ENCODE measurements at regions not wholly inside any gene's neighbourhood (a gene's known extent, or its start where the extent isn't known, plus 50 kb on each side); places are given as distances from the start of the nearest gene placed in this dataset.

DNA sequence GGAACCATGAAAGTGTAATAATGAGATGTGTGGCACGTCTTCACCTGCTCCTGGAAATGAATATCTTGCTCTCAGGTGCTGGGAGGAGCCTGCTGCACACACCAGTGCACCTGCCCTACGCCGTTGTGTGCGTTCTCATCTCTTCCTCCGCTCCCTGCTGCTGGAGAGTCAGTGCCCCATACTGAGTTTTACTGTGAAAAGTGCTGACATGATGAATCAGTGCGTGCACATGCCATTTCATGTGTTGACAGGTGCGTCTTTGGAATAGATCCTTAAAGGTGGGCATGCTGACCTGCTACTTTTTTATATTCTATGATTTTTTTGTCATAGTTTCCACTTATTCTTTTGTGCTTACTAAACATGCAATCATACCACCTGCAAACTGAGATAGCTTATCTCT, 1015.8 kb downstream of the BRD1 start:
- no peak for DNase-seq (ENCODE audit: low read depth)

DNA sequence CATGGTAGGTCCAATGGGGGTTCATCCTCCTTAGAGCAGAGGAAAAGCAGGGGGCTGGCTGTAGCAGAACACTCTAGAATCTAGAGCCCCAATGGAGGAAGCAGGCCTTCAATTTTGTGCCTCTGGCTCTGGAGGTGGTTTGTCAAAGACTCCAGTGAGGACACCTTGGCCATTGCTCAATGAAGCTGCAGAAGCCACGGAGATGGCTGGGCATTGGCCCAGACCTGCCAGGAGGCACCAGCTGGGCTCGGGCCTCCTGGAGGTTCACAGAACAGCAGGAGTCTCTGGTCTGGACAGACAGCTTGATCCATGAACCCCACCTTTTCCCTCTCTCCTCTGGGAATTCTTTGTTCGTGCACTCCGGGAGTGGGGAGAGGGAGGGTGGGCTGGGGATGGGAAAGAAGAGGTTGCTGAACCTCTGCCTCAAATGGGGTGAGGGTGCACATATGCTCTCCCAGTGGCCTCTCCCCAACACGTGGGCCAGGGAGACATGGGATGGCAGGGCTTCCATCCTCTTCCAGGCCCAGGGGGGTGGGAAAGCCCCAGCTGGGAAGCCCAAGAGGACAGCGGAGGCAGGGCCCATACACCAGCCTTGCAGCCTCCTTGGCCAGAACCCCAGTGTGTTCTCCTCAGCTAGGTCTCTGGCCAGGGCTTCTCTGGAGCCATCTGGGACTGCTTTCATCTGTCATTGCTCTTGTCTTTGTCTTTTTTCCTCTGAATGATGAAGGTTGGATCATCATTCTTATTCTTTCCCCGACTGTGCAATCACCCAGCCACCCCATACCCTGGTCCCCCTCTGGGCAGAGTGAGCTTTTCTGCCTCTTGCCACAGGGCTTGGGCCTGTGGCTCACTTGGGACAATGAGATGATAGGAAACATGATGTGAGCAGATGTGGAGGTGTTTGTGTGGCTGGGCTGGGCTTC, 1019.4 kb downstream of the BRD1 start:
- DNase-seq (ENCODE audit: low read depth), result no peak

DNA sequence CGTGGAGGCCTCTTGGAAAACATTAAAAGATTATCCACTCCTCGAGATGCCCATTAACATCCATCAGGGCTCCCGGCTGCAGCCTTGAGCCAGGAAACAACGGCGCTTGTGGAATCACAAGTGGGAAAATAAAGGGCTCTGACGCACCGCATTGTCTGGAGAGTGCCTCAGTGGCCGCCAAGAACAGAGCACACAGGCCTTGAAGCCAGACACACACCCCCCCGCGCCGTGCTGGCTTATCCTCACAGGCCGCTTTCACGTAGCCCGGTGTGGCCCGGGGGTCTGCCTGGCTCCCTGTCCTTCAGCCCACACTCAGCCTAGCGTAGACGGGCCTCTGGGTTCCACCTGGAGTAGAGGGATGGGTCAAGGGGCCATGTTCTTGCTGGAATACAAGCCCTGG, 1020.5 kb downstream of the BRD1 start:
- DNase-seq (ENCODE audit: low read depth), result no peak

DNA sequence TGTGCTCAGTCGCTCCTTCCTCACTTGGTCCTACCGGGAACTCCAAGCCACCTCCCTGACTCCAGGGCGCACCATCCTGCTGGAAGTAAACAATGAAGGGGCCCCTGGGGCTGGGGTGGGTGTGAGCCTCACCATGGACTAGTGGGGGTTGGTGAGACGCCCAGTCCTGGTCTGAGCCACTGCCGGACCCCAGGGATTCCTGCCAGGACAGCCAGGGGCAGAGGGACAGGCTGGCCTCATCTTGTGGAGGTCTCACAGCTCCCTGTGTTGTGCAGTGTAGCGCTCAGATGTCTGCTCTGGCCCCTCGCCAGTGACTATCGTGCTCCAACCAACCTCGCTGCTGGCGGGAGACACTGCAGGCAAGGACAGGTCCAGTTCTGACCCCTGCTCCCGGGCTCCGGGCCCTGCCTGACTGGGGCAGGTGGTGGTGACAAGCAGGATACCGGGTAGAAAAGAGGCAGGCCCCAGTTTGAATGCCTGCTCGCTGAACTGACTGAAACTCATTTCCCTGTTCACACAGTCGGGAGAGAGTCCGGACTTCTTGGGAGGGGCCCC, 1021.4 kb downstream of the BRD1 start:
- no peak for DNase-seq (ENCODE audit: low read depth)

DNA sequence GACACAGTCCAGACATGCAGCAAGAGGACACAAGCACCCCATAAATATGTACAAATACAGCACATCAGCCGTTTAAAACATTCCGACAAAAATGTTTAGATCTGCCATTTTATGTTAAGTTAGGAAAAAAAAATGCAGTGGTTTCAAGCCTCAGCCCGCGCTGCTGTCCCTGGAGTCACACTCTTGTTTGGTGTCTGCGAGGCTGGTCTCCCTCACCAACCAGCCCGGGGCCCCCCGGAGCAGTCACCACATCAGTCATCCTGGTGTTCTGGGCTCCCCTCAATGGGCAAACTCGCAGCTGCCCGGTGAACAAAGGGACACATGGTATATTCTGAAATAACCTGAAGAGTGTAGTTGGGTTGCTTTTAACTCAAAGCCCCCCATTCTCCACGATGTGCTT, 1022.2 kb downstream of the BRD1 start:
- no peak for DNase-seq (ENCODE audit: low read depth)

DNA sequence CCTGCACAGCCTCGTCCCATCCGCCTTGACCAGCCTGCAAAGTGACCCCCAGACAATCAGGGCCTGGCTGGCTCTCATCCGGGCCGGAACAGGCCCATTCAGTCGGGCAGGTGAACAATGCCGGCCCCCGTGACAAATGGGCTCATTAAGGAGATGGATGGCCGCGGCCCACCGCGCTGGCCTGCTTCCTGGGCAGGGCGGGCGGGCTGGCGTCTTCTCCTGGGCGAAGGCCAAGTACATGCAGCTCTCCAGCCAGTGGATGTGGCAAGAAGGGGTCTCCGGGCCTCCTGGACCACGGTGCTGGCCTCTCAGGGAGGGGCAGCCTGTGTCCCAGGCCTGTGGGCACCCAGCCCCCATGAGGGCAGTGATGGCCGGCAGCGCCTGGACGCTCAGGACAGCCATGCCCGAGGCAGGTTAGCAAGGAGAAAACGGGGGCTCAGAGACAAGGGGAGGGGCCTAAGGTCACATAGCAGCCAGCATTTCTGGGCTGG, 1022.8 kb downstream of the BRD1 start:
- no peak for DNase-seq (ENCODE audit: low read depth)

DNA sequence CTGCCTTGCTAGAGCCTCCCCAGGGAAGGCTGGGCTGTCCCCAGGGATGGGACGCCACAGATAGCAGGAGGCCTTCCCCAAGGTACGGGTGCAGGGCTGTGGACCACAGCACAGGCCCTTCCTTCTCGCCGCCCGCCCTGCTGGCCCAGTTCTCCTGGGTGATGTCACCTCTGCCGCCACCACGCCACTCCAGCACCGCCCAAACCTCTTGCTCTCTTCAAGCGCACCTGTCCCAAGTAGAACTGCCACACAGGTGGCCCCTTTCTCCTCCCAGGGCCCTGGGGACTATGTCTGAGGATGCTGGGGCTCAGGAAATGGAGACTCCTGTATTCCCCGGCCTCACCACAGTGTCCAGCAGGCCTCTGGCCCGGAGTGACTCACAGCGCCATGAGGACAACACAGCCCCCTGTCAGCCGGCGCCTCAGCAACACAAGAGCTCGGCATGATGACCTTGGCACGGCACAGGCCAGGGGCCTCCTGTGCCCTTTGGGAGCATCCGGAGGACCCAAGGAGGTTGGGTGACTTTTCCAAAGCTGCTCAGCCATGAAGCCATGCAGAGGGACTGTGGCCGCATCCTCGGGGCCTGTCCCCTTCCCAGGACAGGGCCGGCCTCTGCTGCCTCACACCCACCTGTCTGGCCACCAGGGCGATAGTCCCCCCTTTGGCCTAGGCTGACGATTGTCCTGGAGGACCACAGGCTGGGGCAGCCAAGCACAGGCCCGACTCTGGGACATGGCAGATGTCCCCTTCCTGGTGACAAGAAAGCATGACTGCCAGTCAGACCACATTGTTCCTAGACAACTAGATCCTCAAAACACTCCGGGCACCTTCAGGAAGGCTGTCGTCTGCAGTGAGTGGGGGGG, 1023.5 kb downstream of the BRD1 start:
- no peak for DNase-seq (ENCODE audit: low read depth)

DNA sequence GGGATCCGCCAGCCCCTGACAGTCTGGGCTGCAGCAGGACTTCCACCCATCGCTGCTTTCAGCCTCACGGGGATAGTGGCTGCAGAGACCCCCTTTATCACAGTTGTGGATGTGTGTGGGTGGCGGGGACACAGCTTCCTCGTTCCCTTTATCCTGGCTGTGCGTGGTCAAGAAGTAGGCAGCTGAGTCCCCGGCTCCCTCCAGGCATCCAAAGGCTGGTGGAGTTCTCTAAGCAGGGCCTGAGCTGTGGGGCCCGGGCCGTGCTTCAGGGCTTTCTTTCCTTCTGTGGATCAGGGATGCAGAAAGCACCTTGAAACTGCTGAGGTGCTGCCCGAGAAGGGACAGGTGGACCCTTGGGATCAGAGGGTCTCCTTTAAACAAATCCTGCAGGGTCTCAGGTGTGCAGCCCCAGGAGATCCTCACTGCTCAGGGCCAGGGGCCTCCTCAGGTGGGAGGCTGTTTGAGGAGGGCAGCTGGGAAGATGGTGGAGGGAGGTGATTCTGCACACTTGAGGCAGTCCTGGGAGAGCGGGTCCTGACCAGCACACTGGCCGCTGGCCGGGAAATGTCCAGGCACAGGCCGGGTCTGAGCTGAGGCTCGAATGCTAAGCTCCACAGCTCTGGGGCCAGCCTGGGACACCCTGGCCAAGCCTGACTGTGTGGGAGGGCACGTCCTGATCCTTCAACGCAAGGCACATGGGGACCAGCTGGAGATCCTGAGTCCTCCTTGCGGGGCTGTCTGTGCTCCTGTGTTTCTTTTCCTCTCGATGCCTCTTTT, 1024.3 kb downstream of the BRD1 start:
- no peak for DNase-seq (ENCODE audit: low read depth)

DNA sequence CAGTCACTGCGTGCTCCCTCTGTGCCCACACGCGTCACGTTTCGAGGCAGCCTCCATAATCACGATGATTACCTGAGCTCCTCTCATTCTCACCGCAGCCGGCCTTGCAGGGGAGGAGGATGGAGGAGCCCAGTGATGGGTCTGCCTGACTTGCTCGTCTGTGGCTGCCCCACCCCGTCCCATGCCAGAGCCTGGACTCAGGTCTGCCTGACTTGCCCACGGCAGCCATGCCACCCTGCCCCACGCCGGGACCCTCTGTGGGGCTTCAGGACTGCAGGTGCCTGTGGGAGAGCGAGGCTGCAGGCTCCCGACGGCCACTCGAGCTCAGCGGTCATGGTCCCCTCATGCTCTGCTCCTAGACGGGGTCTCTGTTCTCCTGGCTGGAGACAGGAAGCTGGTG, 1025.1 kb downstream of the BRD1 start:
- no peak for DNase-seq (ENCODE audit: low read depth)

DNA sequence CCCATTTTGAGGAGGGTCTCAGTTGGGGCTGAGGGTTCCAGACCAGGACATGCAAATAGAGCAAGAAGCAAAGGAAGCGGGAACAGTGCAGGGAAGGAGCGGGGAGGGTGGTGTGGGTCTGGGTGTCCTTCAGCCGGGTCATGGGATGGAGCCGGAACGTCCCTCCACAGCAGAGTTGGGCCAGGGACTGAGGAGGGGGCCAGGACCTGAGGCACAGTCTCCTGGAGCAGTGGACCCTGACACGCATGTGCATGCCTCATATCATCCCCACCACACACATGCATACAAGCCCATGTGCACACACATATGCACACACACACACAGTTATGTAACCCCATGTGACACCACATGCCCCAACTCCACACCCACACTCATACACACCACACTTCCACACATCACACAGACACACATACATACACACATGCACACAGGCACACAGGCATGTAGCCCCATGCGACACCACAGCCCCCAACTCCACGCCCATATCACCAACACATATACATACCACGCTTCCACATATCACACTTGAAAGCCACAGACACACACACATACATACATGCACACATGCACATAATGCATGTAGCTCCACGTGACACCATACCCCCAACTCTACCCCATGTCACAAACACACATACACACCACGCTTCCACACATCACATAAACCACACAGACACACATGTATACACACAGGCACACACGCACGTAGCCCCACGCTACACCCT, 1026.6 kb downstream of the BRD1 start:
- no peak for DNase-seq (ENCODE audit: low read depth)

DNA sequence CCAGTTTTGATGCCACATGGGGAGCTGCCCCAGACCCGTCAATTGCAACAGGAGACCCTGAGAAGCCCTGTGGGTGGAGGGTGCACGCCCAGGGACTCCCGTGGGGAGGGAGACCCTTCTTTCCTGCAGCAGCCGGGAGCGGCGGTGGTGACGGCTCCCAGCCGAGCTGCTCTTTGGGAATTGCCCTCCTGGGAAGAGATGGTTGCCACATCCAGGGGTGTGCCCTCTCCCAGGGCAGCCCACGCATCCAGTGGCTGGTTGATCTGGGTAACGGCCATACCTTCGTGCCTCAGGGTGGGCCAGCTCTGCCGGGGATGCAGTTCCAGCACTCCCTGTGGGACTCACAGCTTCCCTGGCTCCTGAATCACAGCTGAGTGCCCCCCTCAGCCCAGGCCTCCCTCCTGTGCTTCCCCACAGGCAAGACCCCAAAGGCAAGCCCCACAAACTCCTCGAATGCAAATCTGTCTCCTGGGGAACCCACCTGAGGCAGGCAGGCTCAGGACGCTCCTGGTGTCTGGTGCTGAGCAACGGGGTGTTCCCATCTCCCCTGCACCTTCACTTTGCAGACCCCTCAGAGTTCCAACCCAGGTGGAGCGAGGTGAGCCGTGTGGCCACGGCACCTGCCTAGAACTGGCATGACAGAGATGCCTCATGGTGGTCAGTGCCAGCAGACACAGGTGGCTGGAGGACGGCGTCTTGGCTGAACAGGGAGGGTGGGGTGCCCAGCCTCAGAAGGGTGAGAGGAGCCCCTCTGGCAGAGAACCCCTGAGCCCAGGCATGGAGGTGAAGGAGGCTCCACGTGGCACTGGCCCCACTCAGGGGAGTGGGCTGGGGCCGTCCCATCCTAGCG, 1027.4 kb downstream of the BRD1 start:
- no peak for DNase-seq (ENCODE audit: low read depth)

DNA sequence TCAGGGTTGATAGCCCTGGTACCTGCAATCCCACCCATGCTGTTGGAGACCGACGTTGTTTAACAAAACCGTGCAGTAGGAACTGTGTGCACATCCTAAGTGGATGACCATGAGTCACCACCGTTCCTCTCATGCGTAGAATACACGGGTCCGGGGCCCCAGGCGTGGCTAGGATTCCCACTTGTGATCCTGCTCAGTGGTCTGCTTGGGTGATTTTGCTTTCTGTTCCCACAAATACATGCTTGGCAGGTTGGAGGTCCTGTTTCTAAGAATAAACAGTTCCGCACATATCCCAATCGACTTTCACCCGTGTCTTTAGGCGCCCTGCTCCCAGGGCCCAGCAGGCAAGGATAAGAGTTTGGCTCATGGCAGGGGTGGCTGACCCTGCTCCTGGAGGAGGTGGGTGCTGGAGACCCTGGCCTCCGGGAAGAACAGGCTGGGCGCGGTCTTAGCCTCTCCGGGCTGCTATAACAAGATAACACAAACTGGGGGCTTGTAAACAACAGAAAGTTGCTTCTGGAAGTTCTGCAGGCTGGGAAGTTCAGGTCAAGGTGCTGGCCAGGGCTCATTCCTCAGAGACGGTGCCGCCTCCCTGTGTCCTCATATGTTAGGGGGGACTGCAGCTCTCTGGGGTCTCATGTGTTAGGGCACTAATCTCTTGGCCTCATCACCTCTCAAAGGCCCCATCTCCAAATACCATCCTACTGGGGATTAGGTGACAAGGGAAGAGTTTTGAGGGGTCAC, 1028.3 kb downstream of the BRD1 start:
- no peak for DNase-seq (ENCODE audit: low read depth)

DNA sequence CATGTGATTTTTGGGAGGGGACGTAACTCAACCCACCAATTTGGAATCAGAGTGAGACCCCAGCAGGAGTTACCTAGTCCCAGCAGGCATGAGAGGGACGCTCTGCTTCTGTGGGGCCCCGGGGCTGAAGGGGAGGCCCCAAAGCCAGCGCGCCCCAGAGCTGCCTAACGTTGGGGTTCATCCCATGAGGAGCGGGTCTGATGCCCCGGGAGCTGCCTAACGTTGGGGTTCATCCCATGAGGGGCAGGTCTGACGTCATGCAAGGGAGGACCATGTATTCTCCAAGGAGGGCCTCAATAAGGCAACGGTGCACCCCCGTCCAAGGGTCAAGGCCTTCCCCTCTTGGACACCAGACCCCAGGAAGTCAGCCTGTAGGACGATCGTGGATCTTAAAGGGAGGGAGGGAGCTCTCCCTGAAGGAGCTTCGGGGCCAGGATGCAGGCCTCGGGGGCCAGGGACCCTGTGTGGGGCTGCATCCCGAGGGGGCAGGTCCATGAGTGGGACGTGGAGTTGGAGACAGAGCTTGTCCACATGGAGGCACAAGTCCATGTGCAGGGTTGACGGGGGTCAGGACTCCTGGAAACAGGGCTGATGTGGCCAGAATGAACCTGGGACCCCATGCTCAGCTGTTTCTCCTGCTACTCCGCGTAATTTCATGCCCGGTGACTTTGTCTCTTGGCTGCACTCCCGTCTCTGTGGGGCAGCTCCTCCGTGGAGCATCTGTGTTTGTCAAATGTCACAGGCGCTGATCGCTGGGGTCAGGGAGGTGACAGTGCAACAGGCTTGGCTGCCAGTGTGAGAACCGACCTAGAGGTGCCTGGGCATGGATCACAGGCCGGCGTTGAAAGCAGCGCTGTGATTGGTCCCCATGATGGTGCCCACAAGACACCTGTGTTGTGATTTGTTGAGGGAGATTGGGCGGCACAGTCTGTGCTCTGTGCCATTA, 1029.1 kb downstream of the BRD1 start:
- no peak for DNase-seq (ENCODE audit: low read depth)

DNA sequence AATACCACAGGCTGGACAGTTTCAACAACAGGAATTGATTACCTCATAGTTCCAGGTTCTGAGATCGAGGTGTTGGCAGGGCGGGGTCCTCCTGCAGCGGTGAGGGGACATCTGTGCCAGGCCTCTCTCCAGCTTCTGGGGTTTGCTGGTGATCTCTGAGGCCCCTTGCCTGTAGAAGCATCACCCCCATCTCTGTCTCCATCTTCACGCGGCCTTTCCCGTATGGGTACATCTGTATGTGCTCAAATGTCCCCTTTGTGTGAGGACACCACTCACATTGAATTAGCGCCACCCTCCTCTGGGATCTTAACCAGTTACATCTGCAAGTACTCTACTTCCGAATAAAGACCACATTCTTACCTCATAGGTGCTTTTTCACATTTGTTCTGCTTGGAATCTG, 1029.9 kb downstream of the BRD1 start:
- no peak for DNase-seq (ENCODE audit: low read depth)

DNA sequence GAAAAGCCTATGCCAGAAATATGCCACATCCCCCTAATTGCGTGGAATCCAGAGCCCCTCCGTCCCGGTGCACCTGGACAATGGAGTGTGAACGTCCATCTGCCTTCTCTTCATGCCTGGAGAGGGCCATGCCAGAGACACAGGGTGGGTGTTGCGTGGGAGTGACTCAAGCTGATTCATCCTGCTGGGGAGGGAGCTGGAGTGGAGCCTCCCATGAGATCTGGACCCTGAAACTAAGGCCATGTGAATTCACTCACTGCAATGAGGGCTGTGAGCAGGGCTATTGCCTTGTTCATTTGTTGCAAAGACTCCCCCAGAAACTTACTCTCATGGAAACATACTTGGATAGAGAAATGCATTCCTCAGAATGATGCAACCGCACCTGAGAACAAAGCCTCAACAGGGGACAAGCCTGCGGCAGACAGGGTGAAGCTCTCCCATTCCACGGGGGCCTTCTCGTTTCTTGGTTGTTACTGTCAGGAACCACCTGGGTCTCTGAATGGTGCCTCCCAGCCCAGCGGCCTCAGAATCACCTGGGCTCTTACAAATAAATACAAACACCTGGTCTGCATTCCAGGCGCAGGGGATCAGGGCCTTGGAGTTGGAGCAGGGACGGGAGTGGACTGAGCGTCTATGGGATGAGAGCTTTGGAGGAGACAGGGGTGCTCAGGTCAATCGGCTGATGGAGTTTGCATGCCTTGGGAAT, 1031.2 kb downstream of the BRD1 start:
- DNase-seq (ENCODE audit: low read depth), result no peak

DNA sequence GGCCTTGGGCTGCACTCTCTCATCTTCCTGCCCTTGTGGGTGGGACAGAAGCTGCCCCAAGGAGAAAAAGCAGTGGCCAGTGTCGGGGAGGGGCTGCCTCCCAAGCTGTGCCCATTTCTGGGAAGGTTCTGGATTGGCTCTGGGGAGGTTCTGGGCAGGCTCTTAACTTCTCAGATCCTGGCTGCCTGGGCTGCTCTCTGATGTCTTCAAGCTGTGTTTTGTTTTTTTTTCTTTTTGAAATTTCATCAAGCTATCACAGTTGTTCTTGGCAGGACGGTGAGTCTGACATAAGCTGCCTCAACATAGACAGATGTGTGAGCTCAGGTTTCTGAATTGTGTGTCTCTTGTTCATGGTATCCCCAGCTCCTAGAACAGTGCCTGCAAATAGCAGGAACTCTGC, 1032.0 kb downstream of the BRD1 start:
- no peak for DNase-seq (ENCODE audit: low read depth)

DNA sequence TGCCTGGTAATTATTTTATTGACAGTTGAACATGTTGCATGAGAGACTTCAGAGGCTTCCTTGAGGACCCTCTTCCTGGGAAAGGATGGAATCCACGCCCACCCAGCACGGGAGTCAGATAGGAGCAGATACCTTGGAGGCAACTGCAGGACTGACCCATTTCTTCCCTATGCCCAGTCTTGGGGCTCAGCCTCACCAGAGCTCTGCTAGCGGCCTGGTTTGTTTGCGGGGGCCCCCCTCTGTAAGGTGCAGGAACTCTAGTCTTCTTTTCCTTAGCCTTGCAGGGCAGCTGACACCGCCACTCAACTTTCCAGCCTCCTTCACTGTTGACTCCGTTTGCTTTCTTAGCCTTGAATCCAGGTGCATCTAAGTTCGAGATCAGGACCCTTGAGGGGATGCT, 1032.8 kb downstream of the BRD1 start:
- no peak for DNase-seq (ENCODE audit: low read depth)

DNA sequence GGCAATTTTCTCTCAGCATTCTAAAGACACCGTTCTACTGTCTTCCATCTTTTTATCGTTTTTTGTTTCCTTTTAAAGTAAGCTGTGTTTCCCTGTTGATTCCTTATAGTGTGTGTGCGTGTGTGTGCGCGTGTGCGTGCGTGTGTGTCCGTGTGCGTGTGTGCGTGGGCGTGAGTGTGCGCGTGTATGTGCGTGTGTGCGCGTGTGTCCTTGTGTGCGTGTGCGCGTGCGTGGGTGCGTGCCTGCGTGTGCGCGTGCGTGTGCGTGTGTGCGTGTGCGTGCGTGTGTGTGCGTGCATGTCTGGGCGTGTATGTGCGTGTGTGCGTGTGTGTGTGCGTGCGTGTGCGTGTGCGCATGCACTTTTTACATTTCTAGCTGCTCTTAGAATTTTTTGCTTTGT, 1033.7 kb downstream of the BRD1 start:
- DNase-seq (ENCODE audit: low read depth), result no peak
